ENCODE measurements at regions not wholly inside any gene's neighbourhood (a gene's known extent, or its start where the extent isn't known, plus 50 kb on each side); places are given as distances from the start of the nearest gene placed in this dataset.

- H3K36me3 ChIP-seq (ENCODE audit: insufficient read depth, low read length), result no peaks in the 10 kb centered on the region
- no peaks in the 10 kb centered on the region for H3K9me2 ChIP-seq (ENCODE audit: low read depth, low read length)
- no peak overlapping the region for H3K27ac ChIP-seq (ENCODE audit: low read depth, low read length, poor library complexity, severe bottlenecking)
- H3K4me2 ChIP-seq (ENCODE audit: low read length), result no peak overlapping the region
- no peaks in the 10 kb centered on the region for H3F3A ChIP-seq (ENCODE audit: insufficient read depth, low read length)
- no peak for TF ChIP-seq CTCF (IDR thresholded peaks at IDR 0.05; ENCODE audit: low read length)
- TF ChIP-seq EZH2 (IDR thresholded peaks at IDR 0.05; ENCODE audit: borderline replicate concordance, low read length), result no peak
- H4K20me1 ChIP-seq (ENCODE audit: insufficient read depth, low read length), result no peaks in the 10 kb centered on the region
- no peaks in the 10 kb centered on the region for H3K79me2 ChIP-seq (ENCODE audit: insufficient read depth, low read length)
- H3K9me3 ChIP-seq (ENCODE audit: low read length), result no peaks in the 10 kb centered on the region
- no peak overlapping the region for H3K4me3 ChIP-seq (ENCODE audit: low read depth, low read length, poor library complexity, severe bottlenecking)
- no peak overlapping the region for H2AFZ ChIP-seq (ENCODE audit: low read length)
- H3K27me3 ChIP-seq (ENCODE audit: insufficient read depth, low read length), result no peaks in the 10 kb centered on the region
- no peaks in the 10 kb centered on the region for H3K4me1 ChIP-seq (ENCODE audit: insufficient read depth, low read length, severe bottlenecking)
- no peak overlapping the region for H3K9ac ChIP-seq (ENCODE audit: low read length)
These were observed 389.1 kb upstream of the CHD6 start for GRCh38 chr20:42007251-42007650.

GRCh38 chr20:42005211-42005610, 387.0 kb upstream of the CHD6 start:
- Histone ChIP-seq H3K4me2 (ENCODE audit: low read length) (no peak overlapping the region), H3K4me3 (ENCODE audit: low read depth, low read length, poor library complexity, severe bottlenecking) (no peak overlapping the region), H2AFZ (ENCODE audit: low read length) (no peak overlapping the region), H3K27me3 (ENCODE audit: insufficient read depth, low read length) (no peaks in the 10 kb centered on the region), H3K36me3 (ENCODE audit: insufficient read depth, low read length) (no peaks in the 10 kb centered on the region), H3F3A (ENCODE audit: insufficient read depth, low read length) (no peaks in the 10 kb centered on the region), H3K27ac (ENCODE audit: low read depth, low read length, poor library complexity, severe bottlenecking) (no peak overlapping the region), H4K20me1 (ENCODE audit: insufficient read depth, low read length) (no peaks in the 10 kb centered on the region), H3K4me1 (ENCODE audit: insufficient read depth, low read length, severe bottlenecking) (no peaks in the 10 kb centered on the region), H3K9ac (ENCODE audit: low read length) (no peak overlapping the region), H3K9me3 (ENCODE audit: low read length) (no peaks in the 10 kb centered on the region), H3K79me2 (ENCODE audit: insufficient read depth, low read length) (no peaks in the 10 kb centered on the region), H3K9me2 (ENCODE audit: low read depth, low read length) (no peaks in the 10 kb centered on the region)
- no peak for TF ChIP-seq CTCF (IDR thresholded peaks at IDR 0.05; ENCODE audit: low read length)
- TF ChIP-seq EZH2 (IDR thresholded peaks at IDR 0.05; ENCODE audit: borderline replicate concordance, low read length), result no peak

- no peaks in the 10 kb centered on the region for H3K27me3 ChIP-seq (ENCODE audit: insufficient read depth, low read length)
- H3K27ac ChIP-seq (ENCODE audit: low read depth, low read length, poor library complexity, severe bottlenecking), result no peak overlapping the region
- no peak overlapping the region for H3K4me3 ChIP-seq (ENCODE audit: low read depth, low read length, poor library complexity, severe bottlenecking)
- H2AFZ ChIP-seq (ENCODE audit: low read length), result no peak overlapping the region
- H3K36me3 ChIP-seq (ENCODE audit: insufficient read depth, low read length), result no peaks in the 10 kb centered on the region
- TF ChIP-seq CTCF (IDR thresholded peaks at IDR 0.05; ENCODE audit: low read length) (no peak), EZH2 (IDR thresholded peaks at IDR 0.05; ENCODE audit: borderline replicate concordance, low read length) (no peak)
- no peaks in the 10 kb centered on the region for H3F3A ChIP-seq (ENCODE audit: insufficient read depth, low read length)
- H3K4me1 ChIP-seq (ENCODE audit: insufficient read depth, low read length, severe bottlenecking), result no peaks in the 10 kb centered on the region
- no peak overlapping the region for H3K9ac ChIP-seq (ENCODE audit: low read length)
- H4K20me1 ChIP-seq (ENCODE audit: insufficient read depth, low read length), result no peaks in the 10 kb centered on the region
- no peak overlapping the region for H3K4me2 ChIP-seq (ENCODE audit: low read length)
- H3K79me2 ChIP-seq (ENCODE audit: insufficient read depth, low read length), result no peaks in the 10 kb centered on the region
- no peaks in the 10 kb centered on the region for H3K9me3 ChIP-seq (ENCODE audit: low read length)
- H3K9me2 ChIP-seq (ENCODE audit: low read depth, low read length), result no peaks in the 10 kb centered on the region
These were observed 385.2 kb upstream of the CHD6 start for GRCh38 chr20:42003380-42003779.
